OCI-LY7 (cell line): ENCODE measurements at regions not wholly inside any gene's neighbourhood (a gene's known extent, or its start where the extent isn't known, plus 50 kb on each side); places are given as distances from the start of the nearest gene placed in this dataset.

Experiments
- BruUV-seq: library from RNA; stranded (reverse); fragments of 400-500 nt; replicated peaks from 2 replicates; lab custom pipeline; 2021; lab: Mats Ljungman, UMichigan
- CTCF ChIA-PET: fragments of 300-600 bp; sonication (Branson Sonifier 250); formaldehyde crosslinking; loops from one replicate; lab custom pipeline; 2022; ENCODE audit warnings: antibody characterized with exemption; ENCODE audit not compliant: unreplicated experiment; lab: Charles Lee
- POLR2A ChIA-PET: fragments of 300-600 bp; sonication (Branson Sonifier 250); formaldehyde crosslinking; loops from one replicate; lab custom pipeline; 2022; ENCODE audit warnings: antibody characterized with exemption; lab: Charles Lee
- DNase-seq: peaks from one replicate; pipeline ENCODE4 v3.0.0-alpha.2; 2015; ENCODE audit warnings: low spot score
- H2AFZ ChIP-seq: fragments of 200-600 bp; sonication (generic), shearing (Covaris generic); 2 replicates; pipeline ENCODE4 v1.6.1; 2014; ENCODE audit warnings: mild to moderate bottlenecking, antibody characterized with exemption, low read length, moderate library complexity
- H3K27ac ChIP-seq: fragments of 200-600 bp; sonication (generic); 2 replicates; pipeline ENCODE4 v1.5.1; 2014; ENCODE audit warnings: mixed run types, low read depth, mild to moderate bottlenecking, moderate library complexity, low read length, inconsistent platforms; ENCODE audit not compliant: poor library complexity, severe bottlenecking
- H3K36me3 ChIP-seq: fragments of 200-600 bp; sonication (generic); 2 replicates; pipeline ENCODE4 v1.6.1; 2014; ENCODE audit warnings: mild to moderate bottlenecking, antibody characterized with exemption, low read length, moderate library complexity, mixed read lengths; ENCODE audit not compliant: insufficient read depth
- H3K4me1 ChIP-seq: fragments of 200-600 bp; sonication (generic); 2 replicates; pipeline ENCODE4 v1.5.1; 2014; ENCODE audit warnings: mild to moderate bottlenecking, low read length; ENCODE audit not compliant: insufficient read depth, poor library complexity, severe bottlenecking
- H3K4me2 ChIP-seq: fragments of 200-600 bp; sonication (generic); 2 replicates; pipeline ENCODE4 v1.6.1; 2014; ENCODE audit warnings: mild to moderate bottlenecking, low read length
- H3K4me3 ChIP-seq: fragments of 200-600 bp; sonication (generic); 2 replicates; pipeline ENCODE4 v1.5.1; 2014; ENCODE audit warnings: mild to moderate bottlenecking, low read depth, low read length; ENCODE audit not compliant: poor library complexity, severe bottlenecking
- H3K79me2 ChIP-seq: fragments of 200-600 bp; sonication (generic); 2 replicates; pipeline ENCODE4 v1.6.1; 2016; ENCODE audit warnings: low read depth, mild to moderate bottlenecking, low read length, moderate library complexity, mixed read lengths; ENCODE audit not compliant: insufficient read depth
- H3K9me2 ChIP-seq: fragments of 200-600 bp; sonication (generic); 2 replicates; pipeline ENCODE4 v1.6.1; 2016; ENCODE audit warnings: mild to moderate bottlenecking, low read length, mixed read lengths; ENCODE audit not compliant: insufficient read depth
- H3K9me3 ChIP-seq: fragments of 200-600 bp; sonication (generic); 2 replicates; pipeline ENCODE4 v1.6.1; 2014; ENCODE audit warnings: mild to moderate bottlenecking, mixed run types, low read length, mixed read lengths
- H4K20me1 ChIP-seq: fragments of 200-600 bp; sonication (generic); 2 replicates; pipeline ENCODE4 v1.6.1; 2014; ENCODE audit warnings: mild to moderate bottlenecking, antibody characterized with exemption, low read length, moderate library complexity, mixed read lengths; ENCODE audit not compliant: insufficient read depth
- EZH2phosphoT487 ChIP-seq: fragments of 200-600 bp; sonication (generic); IDR thresholded peaks from 2 replicates; pipeline ENCODE4 v1.6.1; 2018; ENCODE audit warnings: low read depth, borderline replicate concordance, mild to moderate bottlenecking, mixed run types, antibody characterized with exemption, low read length, moderate library complexity, mixed read lengths
- intact Hi-C: fragments of 100-400 bp; cut with micrococcal nuclease; formaldehyde crosslinking; loops from one replicate; pipeline ENCODE4 v1.10.0; 2022; ENCODE audit not compliant: unreplicated experiment
- TF ChIP-seq, protein P1 (sequence below): fragments of 200-600 bp; sonication (generic); conservative IDR thresholded peaks from 2 replicates; pipeline ENCODE4 v1.5.1; 2014; ENCODE audit warnings: mild to moderate bottlenecking, antibody characterized with exemption, low read length, moderate library complexity, mixed read lengths

DNA sequence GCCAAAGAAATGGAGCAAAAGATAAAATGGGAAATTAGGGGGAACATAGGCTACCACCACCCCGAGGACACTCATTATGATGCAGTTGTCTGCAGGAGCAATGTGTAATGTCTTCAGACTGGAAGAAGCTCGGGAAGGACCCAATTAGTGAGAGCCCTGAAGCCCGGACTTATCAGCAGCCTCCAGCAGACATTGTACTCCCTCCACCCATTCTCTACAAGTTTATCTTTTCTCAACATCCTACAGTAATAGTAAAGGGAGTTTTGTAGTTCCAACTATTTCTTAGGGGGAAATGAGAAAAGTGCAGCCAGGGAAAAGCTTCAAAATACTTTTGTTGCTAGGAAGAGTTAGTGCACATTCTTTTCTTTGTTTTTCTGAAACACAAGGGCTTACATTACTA, 657.3 kb upstream of the COBL start:
- ChIA-PET CTCF (no interaction called here), POLR2A (no interaction called here)
- BruUV-seq, result no TSS peak
- no peak for TF ChIP-seq EZH2phosphoT487
- TF ChIP-seq, protein P1, sequence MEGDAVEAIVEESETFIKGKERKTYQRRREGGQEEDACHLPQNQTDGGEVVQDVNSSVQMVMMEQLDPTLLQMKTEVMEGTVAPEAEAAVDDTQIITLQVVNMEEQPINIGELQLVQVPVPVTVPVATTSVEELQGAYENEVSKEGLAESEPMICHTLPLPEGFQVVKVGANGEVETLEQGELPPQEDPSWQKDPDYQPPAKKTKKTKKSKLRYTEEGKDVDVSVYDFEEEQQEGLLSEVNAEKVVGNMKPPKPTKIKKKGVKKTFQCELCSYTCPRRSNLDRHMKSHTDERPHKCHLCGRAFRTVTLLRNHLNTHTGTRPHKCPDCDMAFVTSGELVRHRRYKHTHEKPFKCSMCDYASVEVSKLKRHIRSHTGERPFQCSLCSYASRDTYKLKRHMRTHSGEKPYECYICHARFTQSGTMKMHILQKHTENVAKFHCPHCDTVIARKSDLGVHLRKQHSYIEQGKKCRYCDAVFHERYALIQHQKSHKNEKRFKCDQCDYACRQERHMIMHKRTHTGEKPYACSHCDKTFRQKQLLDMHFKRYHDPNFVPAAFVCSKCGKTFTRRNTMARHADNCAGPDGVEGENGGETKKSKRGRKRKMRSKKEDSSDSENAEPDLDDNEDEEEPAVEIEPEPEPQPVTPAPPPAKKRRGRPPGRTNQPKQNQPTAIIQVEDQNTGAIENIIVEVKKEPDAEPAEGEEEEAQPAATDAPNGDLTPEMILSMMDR, result no peak
- no peak overlapping the region for H2AFZ ChIP-seq
- no peaks in the 10 kb centered on the region for H4K20me1 ChIP-seq
- no peak overlapping the region for H3K4me2 ChIP-seq
- no peaks in the 10 kb centered on the region for H3K9me3 ChIP-seq
- no peaks in the 10 kb centered on the region for H3K4me1 ChIP-seq
- no peaks in the 10 kb centered on the region for H3K9me2 ChIP-seq
- no peaks in the 10 kb centered on the region for H3K79me2 ChIP-seq
- H3K4me3 ChIP-seq, result no peak overlapping the region
- DNase-seq, result no peak
- no peak overlapping the region for H3K27ac ChIP-seq
- no peaks in the 10 kb centered on the region for H3K36me3 ChIP-seq
- intact Hi-C loops, result no loop called here

DNA sequence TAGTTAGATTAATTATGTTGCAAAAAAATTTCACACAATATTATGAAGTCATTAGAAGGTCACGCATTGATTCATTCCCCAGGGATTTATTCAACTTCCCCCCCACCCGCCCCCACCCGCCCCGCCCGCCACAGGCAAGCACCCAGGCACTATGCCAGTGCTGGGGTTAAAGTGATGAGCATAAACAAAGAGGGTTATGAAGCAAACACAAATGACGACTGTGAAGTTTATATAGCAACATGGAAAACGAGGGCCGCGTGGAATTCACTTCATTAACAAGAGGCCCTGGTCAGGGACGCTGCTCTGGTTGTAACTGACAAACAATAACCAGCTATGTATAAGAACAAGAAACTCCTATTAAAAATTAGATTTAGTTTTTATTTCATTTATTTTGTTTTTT, 656.5 kb upstream of the COBL start:
- Histone ChIP-seq H3K4me2 (no peak overlapping the region), H3K4me3 (no peak overlapping the region), H3K79me2 (no peaks in the 10 kb centered on the region), H2AFZ (no peak overlapping the region), H3K9me3 (no peaks in the 10 kb centered on the region), H4K20me1 (no peaks in the 10 kb centered on the region), H3K27ac (no peak overlapping the region), H3K36me3 (no peaks in the 10 kb centered on the region), H3K4me1 (no peaks in the 10 kb centered on the region), H3K9me2 (no peaks in the 10 kb centered on the region)
- BruUV-seq, result no TSS peak
- no peak for DNase-seq
- ChIA-PET POLR2A (no interaction called here), CTCF (no interaction called here)
- no peak for TF ChIP-seq EZH2phosphoT487
- TF ChIP-seq, protein P1, result no peak
- intact Hi-C loops, result no loop called here

DNA sequence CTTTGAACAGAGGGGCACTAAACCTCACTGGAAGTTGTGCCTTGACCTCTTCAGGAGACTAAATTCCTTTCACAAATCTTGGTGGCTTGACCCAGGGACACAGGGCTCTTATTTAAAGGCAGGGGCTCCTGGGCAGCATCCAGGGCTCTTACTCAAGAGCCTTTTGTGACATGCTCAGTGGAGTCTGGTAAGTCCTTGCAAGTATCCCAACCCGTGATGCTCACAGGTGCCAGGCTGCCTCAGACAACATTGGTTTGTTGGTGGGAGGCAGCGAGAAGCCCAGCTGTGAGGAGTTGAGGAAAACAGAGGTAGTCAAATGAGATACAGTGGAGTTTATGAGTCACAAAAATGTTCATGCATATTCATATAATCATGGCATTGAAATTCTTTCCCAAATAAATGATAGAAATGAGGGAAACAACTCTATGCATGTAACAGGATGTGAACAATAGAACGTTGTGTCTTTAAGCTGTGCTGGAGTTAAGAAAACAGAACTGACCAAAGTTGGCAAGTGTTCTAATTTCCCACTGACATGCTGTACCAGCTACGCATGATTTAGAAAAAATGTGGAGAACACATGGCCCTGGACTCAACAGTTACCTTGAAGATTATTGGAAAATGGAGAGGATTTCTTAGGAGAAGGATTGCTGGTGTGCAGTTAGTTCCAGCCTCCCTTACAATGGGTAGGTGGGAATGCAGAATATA, 654.5 kb upstream of the COBL start:
- BruUV-seq, result no TSS peak
- H3K27ac ChIP-seq, result no peak overlapping the region
- ChIA-PET POLR2A (no interaction called here), CTCF (no interaction called here)
- intact Hi-C loops, result no loop called here
- no peaks in the 10 kb centered on the region for H4K20me1 ChIP-seq
- no peak overlapping the region for H3K4me2 ChIP-seq
- H3K36me3 ChIP-seq, result no peaks in the 10 kb centered on the region
- H3K79me2 ChIP-seq, result no peaks in the 10 kb centered on the region
- TF ChIP-seq EZH2phosphoT487, result no peak
- TF ChIP-seq, protein P1, result no peak
- no peak for DNase-seq
- H3K9me2 ChIP-seq, result no peaks in the 10 kb centered on the region
- no peaks in the 10 kb centered on the region for H3K9me3 ChIP-seq
- H3K4me1 ChIP-seq, result no peaks in the 10 kb centered on the region
- no peak overlapping the region for H3K4me3 ChIP-seq
- no peak overlapping the region for H2AFZ ChIP-seq
